Stimulated activated naive CD8-positive, alpha-beta T cell treated with anti-CD3 and anti-CD28 coated beads, Interleukin-15, Interleukin-2, amounts not matched to agents 100 U/mL and 50 U/mL, for 24 hours (primary cell): ENCODE measurements at regions not wholly inside any gene's neighbourhood (a gene's known extent, or its start where the extent isn't known, plus 50 kb on each side); places are given as distances from the start of the nearest gene placed in this dataset.

Source experiments
- ATAC-seq: fragments of 150-1000 bp; cut with Tn5 transposase; one replicate; pipeline ENCODE4 v1.10.0; 2021
- DNase-seq: peaks from one replicate; pipeline ENCODE4 v3.0.0; 2021

- ATAC-seq (no peak), DNase-seq (no peak)
Observed at GRCh38 chr2:10985260-10985659, 73.5 kb downstream of the KCNF1 start.

GRCh38 chr2:10985901-10986535 lies 74.3 kb downstream of the KCNF1 start:
- no peak for DNase-seq
- no peak for ATAC-seq

GRCh38 chr2:10987439-10987838 lies 75.7 kb downstream of the KCNF1 start:
- DNase-seq: no peak
- no peak for ATAC-seq

- no peak for DNase-seq
- no peak for ATAC-seq
Observed at GRCh38 chr2:10987861-10988260, 76.1 kb downstream of the KCNF1 start.

- ATAC-seq (no peak), DNase-seq (no peak)
Observed at GRCh38 chr2:10989151-10989550, 77.4 kb downstream of the KCNF1 start.

GRCh38 chr2:10989782-10990181 lies 78.0 kb downstream of the KCNF1 start:
- ATAC-seq (no peak), DNase-seq (no peak)

- no peak for DNase-seq
- ATAC-seq: peak; percentile 24
Observed at GRCh38 chr2:10990561-10991111, 78.9 kb downstream of the KCNF1 start.

- no peak for DNase-seq
Observed at GRCh38 chr2:10992023-10992791, 80.5 kb downstream of the KCNF1 start.

GRCh38 chr2:10993001-10993481 lies 81.3 kb downstream of the KCNF1 start:
- DNase-seq: no peak
- ATAC-seq: no peak

More at GRCh38 chr2:10992023-10992791, 80.5 kb downstream of the KCNF1 start:
- ATAC-seq: no peak

GRCh38 chr2:10995366-10995970 lies 83.7 kb downstream of the KCNF1 start:
- ATAC-seq: no peak

GRCh38 chr2:11004199-11004598 lies 92.5 kb downstream of the KCNF1 start:
- DNase-seq: no peak
- no peak for ATAC-seq

More at GRCh38 chr2:10995366-10995970, 83.7 kb downstream of the KCNF1 start:
- DNase-seq: no peak

- ATAC-seq: no peak
- no peak for DNase-seq
Observed at GRCh38 chr2:11005032-11005431, 93.3 kb downstream of the KCNF1 start.

- DNase-seq: no peak
- ATAC-seq: no peak
Observed at GRCh38 chr2:11006191-11006590, 94.5 kb downstream of the KCNF1 start.

GRCh38 chr2:11007331-11008264 lies 95.9 kb downstream of the KCNF1 start:
- ATAC-seq: no peak
- DNase-seq: no peak

GRCh38 chr2:11008773-11009172 lies 97.0 kb downstream of the KCNF1 start:
- no peak for ATAC-seq

GRCh38 chr2:11009176-11009575 lies 97.4 kb downstream of the KCNF1 start:
- DNase-seq: no peak
- no peak for ATAC-seq

More at GRCh38 chr2:11008773-11009172, 97.0 kb downstream of the KCNF1 start:
- DNase-seq: no peak

GRCh38 chr2:11009891-11010290 lies 98.2 kb downstream of the KCNF1 start:
- ATAC-seq (no peak), DNase-seq (no peak)

- no peak for DNase-seq
- no peak for ATAC-seq
Observed at GRCh38 chr2:11011359-11011758, 99.6 kb downstream of the KCNF1 start.

- DNase-seq (no peak), ATAC-seq (no peak)
Observed at GRCh38 chr2:11012131-11012693, 100.5 kb downstream of the KCNF1 start.

GRCh38 chr2:11013196-11013595 lies 101.5 kb downstream of the KCNF1 start:
- no peak for DNase-seq
- no peak for ATAC-seq

- ATAC-seq (no peak), DNase-seq (no peak)
Observed at GRCh38 chr2:11014026-11014425, 102.3 kb downstream of the KCNF1 start.
